ENCODE measurements at regions not wholly inside any gene's neighbourhood (a gene's known extent, or its start where the extent isn't known, plus 50 kb on each side); places are given as distances from the start of the nearest gene placed in this dataset.

- intact Hi-C loops (cut with DNase I): no loop called here
- no peaks in the 10 kb centered on the region for H3K27me3 ChIP-seq
- no peaks in the 10 kb centered on the region for H3K4me1 ChIP-seq
- H3K4me3 ChIP-seq: no peak overlapping the region
- H3K9me3 ChIP-seq: no peaks in the 10 kb centered on the region
- no peak for DNase-seq
- H3K36me3 ChIP-seq: no peaks in the 10 kb centered on the region
- H3K9ac ChIP-seq (ENCODE audit: low read depth in 2 of 2, low read length in 2 of 2): no peak overlapping the region
- TF ChIP-seq CTCF (IDR thresholded peaks at IDR 0.05): no peak
- no peak overlapping the region for H3K27ac ChIP-seq
Measured at GRCh38 chr2:12227941-12228608, 481.6 kb downstream of the LPIN1 start.

- intact Hi-C loops (cut with DNase I): no loop called here
- no peaks in the 10 kb centered on the region for H3K4me1 ChIP-seq
- H3K9me3 ChIP-seq: no peaks in the 10 kb centered on the region
- no peak overlapping the region for H3K9ac ChIP-seq (ENCODE audit: low read depth in 2 of 2, low read length in 2 of 2)
- no peak overlapping the region for H3K27ac ChIP-seq
- TF ChIP-seq CTCF (IDR thresholded peaks at IDR 0.05): no peak
- DNase-seq: no peak
- H3K36me3 ChIP-seq: no peaks in the 10 kb centered on the region
- no peaks in the 10 kb centered on the region for H3K27me3 ChIP-seq
- no peak overlapping the region for H3K4me3 ChIP-seq
Measured at GRCh38 chr2:12231288-12231687, 484.9 kb downstream of the LPIN1 start.

GRCh38 chr2:12232876-12233275 is 483.9 kb upstream of the TRIB2 start:
- Histone ChIP-seq H3K36me3 (no peaks in the 10 kb centered on the region), H3K9ac (ENCODE audit: low read depth in 2 of 2, low read length in 2 of 2) (no peak overlapping the region), H3K27me3 (no peaks in the 10 kb centered on the region), H3K4me1 (no peaks in the 10 kb centered on the region), H3K9me3 (no peaks in the 10 kb centered on the region), H3K27ac (no peak overlapping the region), H3K4me3 (no peak overlapping the region)
- intact Hi-C loops (cut with DNase I): no loop called here
- no peak for DNase-seq
- no peak for TF ChIP-seq CTCF (IDR thresholded peaks at IDR 0.05)

- H3K4me1 ChIP-seq: no peaks in the 10 kb centered on the region
- H3K9me3 ChIP-seq: no peaks in the 10 kb centered on the region
- no peak for TF ChIP-seq CTCF (IDR thresholded peaks at IDR 0.05)
- no peaks in the 10 kb centered on the region for H3K27me3 ChIP-seq
- no peak overlapping the region for H3K27ac ChIP-seq
- no peak overlapping the region for H3K9ac ChIP-seq (ENCODE audit: low read depth in 2 of 2, low read length in 2 of 2)
- DNase-seq: no peak
- intact Hi-C loops (cut with DNase I): no loop called here
- no peaks in the 10 kb centered on the region for H3K36me3 ChIP-seq
- no peak overlapping the region for H3K4me3 ChIP-seq
Measured at GRCh38 chr2:12236136-12236844, 480.4 kb upstream of the TRIB2 start.

- Histone ChIP-seq H3K4me1 (no peaks in the 10 kb centered on the region), H3K9me3 (no peaks in the 10 kb centered on the region), H3K36me3 (no peaks in the 10 kb centered on the region), H3K27ac (no peak overlapping the region), H3K4me3 (no peak overlapping the region), H3K9ac (ENCODE audit: low read depth in 2 of 2, low read length in 2 of 2) (no peak overlapping the region), H3K27me3 (no peaks in the 10 kb centered on the region)
- TF ChIP-seq CTCF (IDR thresholded peaks at IDR 0.05): no peak
- DNase-seq: no peak
- intact Hi-C loops (cut with DNase I): no loop called here
Measured at GRCh38 chr2:12240206-12240605, 476.5 kb upstream of the TRIB2 start.

Measured in colonic mucosa (tissue), 4 donors.